ENCODE measurements at regions not wholly inside any gene's neighbourhood (a gene's known extent, or its start where the extent isn't known, plus 50 kb on each side); places are given as distances from the start of the nearest gene placed in this dataset.

DNA sequence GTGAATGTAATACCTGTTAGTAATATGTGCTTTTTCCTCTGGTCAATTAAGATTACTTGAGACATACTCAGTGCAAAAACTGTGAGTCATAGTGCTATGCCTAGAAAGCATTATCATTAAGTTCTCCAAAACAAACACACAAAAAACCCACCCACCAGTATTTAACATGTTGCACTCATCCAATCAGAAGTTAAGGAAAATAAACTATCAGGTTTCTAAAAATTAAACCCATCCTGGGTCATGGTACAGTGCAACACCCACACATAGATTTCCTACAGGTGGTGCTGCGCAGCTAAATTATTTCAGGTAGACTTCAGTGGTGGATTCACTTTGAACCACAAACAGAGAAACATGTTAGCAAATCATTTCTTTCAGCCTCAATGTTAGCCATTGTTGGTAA is 264.4 kb upstream of the VEPH1 start:
- no peak for TF ChIP-seq CTCF (IDR thresholded peaks at IDR 0.05; ENCODE audit: insufficient read depth, low read depth, low read length)
- no peaks in the 10 kb centered on the region for H3K36me3 ChIP-seq (ENCODE audit: control insufficient read depth, insufficient read depth, low read length)
- ChIA-PET POLR2A (no interaction called here), CTCF (interaction anchor here (0.6 to 1.3 kb wide), 3 partner anchors 15 to 688 kb away, joined by 3 to 4 read pairs (median 3); no protein-coding TSS in a partner anchor)
- H3K4me3 ChIP-seq (ENCODE audit: low read depth, low read length), result no peak overlapping the region
- no peaks in the 10 kb centered on the region for H3K27me3 ChIP-seq (ENCODE audit: control insufficient read depth, insufficient read depth, low read length)
- DNase-seq (ENCODE audit: low read depth), result no peak

GRCh38 chr3:157763644-157764043 is 260.4 kb upstream of the VEPH1 start:
- Histone ChIP-seq H3K27me3 (ENCODE audit: control insufficient read depth, insufficient read depth, low read length) (no peaks in the 10 kb centered on the region), H3K4me3 (ENCODE audit: low read depth, low read length) (no peak overlapping the region), H3K36me3 (ENCODE audit: control insufficient read depth, insufficient read depth, low read length) (no peaks in the 10 kb centered on the region)
- POLR2A ChIA-PET, result no interaction called here
- no peak for TF ChIP-seq CTCF (IDR thresholded peaks at IDR 0.05; ENCODE audit: insufficient read depth, low read depth, low read length)
- DNase-seq (ENCODE audit: low read depth), result no peak
- CTCF ChIA-PET, result no interaction called here

DNA sequence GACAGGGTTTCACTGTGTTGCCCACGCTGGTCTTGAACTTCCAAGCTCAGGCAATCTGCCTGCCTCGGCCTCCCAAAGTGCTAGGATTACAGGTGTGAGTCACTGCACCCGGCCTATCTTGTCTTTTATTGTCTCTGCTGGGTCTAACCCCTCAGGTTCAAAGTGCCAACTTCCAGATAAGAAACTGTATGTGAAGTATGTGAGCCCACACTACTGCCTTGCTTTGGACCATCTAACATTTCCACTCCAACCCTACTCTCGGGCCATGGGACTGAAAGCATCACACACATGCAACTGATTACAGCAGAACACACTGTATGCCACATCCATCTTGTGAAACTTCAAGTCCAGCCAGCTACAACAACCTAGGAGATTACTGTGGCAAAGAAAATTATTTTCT is 256.1 kb upstream of the VEPH1 start:
- POLR2A ChIA-PET, result no interaction called here
- Histone ChIP-seq H3K36me3 (ENCODE audit: control insufficient read depth, insufficient read depth, low read length) (no peaks in the 10 kb centered on the region), H3K27me3 (ENCODE audit: control insufficient read depth, insufficient read depth, low read length) (no peaks in the 10 kb centered on the region), H3K4me3 (ENCODE audit: low read depth, low read length) (no peak overlapping the region)
- no peak for TF ChIP-seq CTCF (IDR thresholded peaks at IDR 0.05; ENCODE audit: insufficient read depth, low read depth, low read length)
- DNase-seq (ENCODE audit: low read depth), result no peak
- CTCF ChIA-PET, result no interaction called here

DNA sequence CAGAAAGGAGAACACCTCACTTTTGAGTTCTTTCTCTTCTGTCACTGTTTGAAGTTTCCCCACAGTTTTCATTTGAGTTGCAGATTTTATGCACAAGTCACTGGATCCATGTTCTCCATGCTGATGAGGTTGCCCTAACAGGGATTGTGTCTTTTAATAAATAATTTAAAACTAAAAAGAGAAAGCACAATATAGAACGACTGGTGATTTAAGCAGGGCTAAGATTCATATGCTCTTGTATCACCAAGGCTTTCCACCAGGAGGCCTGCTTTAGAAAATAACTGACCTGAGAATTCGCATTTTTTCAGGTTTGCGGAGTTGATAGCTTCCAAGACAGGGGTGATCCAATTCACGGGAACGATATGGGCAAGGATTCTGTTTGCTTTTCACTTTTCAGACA is 252.0 kb upstream of the VEPH1 start:
- Histone ChIP-seq H3K36me3 (ENCODE audit: control insufficient read depth, insufficient read depth, low read length) (no peaks in the 10 kb centered on the region), H3K4me3 (ENCODE audit: low read depth, low read length) (no peak overlapping the region), H3K27me3 (ENCODE audit: control insufficient read depth, insufficient read depth, low read length) (no peaks in the 10 kb centered on the region)
- CTCF ChIA-PET, result interaction anchor here (0.6 kb wide), 1 partner anchor 174 kb away, joined by 3 read pairs; no protein-coding TSS in a partner anchor
- POLR2A ChIA-PET, result no interaction called here
- DNase-seq (ENCODE audit: low read depth), result no peak
- peak; percentile 32; the same call in 1 of the 2 replicates for TF ChIP-seq CTCF (IDR thresholded peaks at IDR 0.05; ENCODE audit: insufficient read depth, low read depth, low read length)

- Histone ChIP-seq H3K4me3 (ENCODE audit: low read depth, low read length) (no peak overlapping the region), H3K36me3 (ENCODE audit: control insufficient read depth, insufficient read depth, low read length) (no peaks in the 10 kb centered on the region), H3K27me3 (ENCODE audit: control insufficient read depth, insufficient read depth, low read length) (no peaks in the 10 kb centered on the region)
- POLR2A ChIA-PET, result interaction anchor here (0.6 kb wide), 1 partner anchor 36 kb away, joined by 3 read pairs; no protein-coding TSS in a partner anchor
- no peak for DNase-seq (ENCODE audit: low read depth)
- no peak for TF ChIP-seq CTCF (IDR thresholded peaks at IDR 0.05; ENCODE audit: insufficient read depth, low read depth, low read length)
- CTCF ChIA-PET, result interaction anchor here (0.6 kb wide), 2 partner anchors 58 to 175 kb away, joined by 3 read pairs; no protein-coding TSS in a partner anchor
Observed at GRCh38 chr3:157754451-157754850, 251.2 kb upstream of the VEPH1 start.
